Upper lobe of left lung (tissue), 6 donors: ENCODE measurements at regions not wholly inside any gene's neighbourhood (a gene's known extent, or its start where the extent isn't known, plus 50 kb on each side); places are given as distances from the start of the nearest gene placed in this dataset.

ENCODE experiments used
- ATAC-seq, 2 donors: fragments of 200-7000 bp; cut with Tn5 transposase; one replicate each; pipeline ENCODE4 v1.9.1; 2022; ENCODE audit warnings: mild to moderate bottlenecking in 2 of 2, moderate library complexity in 2 of 2; ENCODE audit not compliant: low FRiP score in 2 of 2
- DNase-seq, 2 donors: peaks; one replicate each; pipeline ENCODE4 v3.0.0-alpha.2; 2019 to 2020
- H3K27ac ChIP-seq, 4 donors: fragments of 200-600 bp; sonication (generic); one replicate each; pipeline ENCODE4 v1.5.1; 2016 to 2019
- H3K27me3 ChIP-seq, 4 donors: fragments of 200-600 bp; sonication (generic); one replicate each; pipeline ENCODE4 v1.5.1; 2017 to 2019
- H3K36me3 ChIP-seq, 4 donors: fragments of 200-600 bp; sonication (generic); one replicate each; pipeline ENCODE4 v1.5.1; 2016 to 2019
- H3K4me1 ChIP-seq, 4 donors: fragments of 200-600 bp; sonication (generic); one replicate each; pipeline ENCODE4 v1.5.1; 2018 to 2019
- H3K4me3 ChIP-seq, 4 donors: fragments of 200-600 bp; sonication (generic); one replicate each; pipeline ENCODE4 v1.5.1; 2017 to 2019; ENCODE audit warnings: mild to moderate bottlenecking in 2 of 4, moderate library complexity in 1 of 4
- H3K9me3 ChIP-seq, 4 donors: fragments of 200-600 bp; sonication (generic); one replicate each; pipeline ENCODE4 v1.5.1; 2018 to 2019
- CTCF ChIP-seq, 6 experiments: fragments of 450-650 bp in 4 of 6; fragments of 200-600 bp in 2 of 6; sonication (generic) in 2 of 6; IDR thresholded peaks; one replicate each; pipeline ENCODE4 v1.5.1; 2016 to 2019; ENCODE audit warnings: antibody characterized with exemption in 6 of 6
- EP300 ChIP-seq, 4 donors: sonication (generic); formaldehyde crosslinking; IDR thresholded peaks; one replicate each; pipeline ENCODE4 v1.5.1; 2017; ENCODE audit warnings: antibody characterized with exemption in 4 of 4, control low read depth in 2 of 4
- POLR2A ChIP-seq, 4 donors: fragments of 450-650 bp; IDR thresholded peaks; one replicate each; pipeline ENCODE4 v1.5.1; 2016 to 2017; ENCODE audit warnings: antibody characterized with exemption in 4 of 4, mild to moderate bottlenecking in 2 of 4
- POLR2AphosphoS5 ChIP-seq, 2 donors: sonication (generic); formaldehyde crosslinking; IDR thresholded peaks; one replicate each; pipeline ENCODE4 v1.5.1; 2017; ENCODE audit warnings: antibody characterized with exemption in 2 of 2
- WGBS, 2 donors: methylation state at CpG; one replicate each; pipeline ENCODE4 v1.1.5; 2017 to 2018; 5-methylcytosine and 5-hydroxymethylcytosine counted together
- donor health status: DM: no; HTN: no; CAD: no; lungs with moderate emphysema.
- donor health status: DM: no; HTN: yes; CAD: no; lungs with severe emphysema.

- H3K4me3 ChIP-seq = no peak overlapping the region
- TF ChIP-seq EP300 (IDR thresholded peaks at IDR 0.05) (no peak), CTCF (IDR thresholded peaks at IDR 0.05) (no peak), POLR2A (IDR thresholded peaks at IDR 0.05) (no peak), POLR2AphosphoS5 (IDR thresholded peaks at IDR 0.05) (no peak)
- no peak for ATAC-seq
- H3K9me3 ChIP-seq = no peaks in the 10 kb centered on the region
- no peak overlapping the region for H3K27ac ChIP-seq
- no peaks in the 10 kb centered on the region for H3K27me3 ChIP-seq
- WGBS, 2 donors = 40% methylated on average over 2 of the region's 2 CpGs; no CpG with 5 or more reads in 1 of the 2 donors
- no peaks in the 10 kb centered on the region for H3K4me1 ChIP-seq
- no peaks in the 10 kb centered on the region for H3K36me3 ChIP-seq
- no peak for DNase-seq
These were observed 52.1 kb upstream of the NAP1L2 start for GRCh38 chrX:73266766-73267165.
